Kasumi-1 (cell line): ENCODE measurements at regions not wholly inside any gene's neighbourhood (a gene's known extent, or its start where the extent isn't known, plus 50 kb on each side); places are given as distances from the start of the nearest gene placed in this dataset.
"Not testable (repeated sequence)": the region's sequence is repeated elsewhere in the genome, so short reads cannot be mapped to it uniquely, and the experiment has no call there.

Experiments
- DNase-seq, 2 experiments: peaks; one replicate each; lab custom pipeline; 2025; lab: John Stamatoyannopoulos, UW

- DNase-seq: not testable (repeated sequence)
Observed at GRCh38 chr1:79230751-79231150, 224.2 kb upstream of the ADGRL4 start.

- no peak for DNase-seq
Observed at GRCh38 chr1:79226963-79227362, 220.4 kb upstream of the ADGRL4 start.

GRCh38 chr1:79224537-79224936 is 218.0 kb upstream of the ADGRL4 start:
- DNase-seq: no peak

GRCh38 chr1:79220509-79220908 is 214.0 kb upstream of the ADGRL4 start:
- no peak for DNase-seq

GRCh38 chr1:79215311-79215710 is 208.8 kb upstream of the ADGRL4 start:
- DNase-seq: no peak

- DNase-seq: no peak
Observed at GRCh38 chr1:79207786-79208185, 201.3 kb upstream of the ADGRL4 start.

GRCh38 chr1:79207331-79207730 is 200.8 kb upstream of the ADGRL4 start:
- no peak for DNase-seq

GRCh38 chr1:79204779-79205479 is 198.4 kb upstream of the ADGRL4 start:
- no peak for DNase-seq

- DNase-seq: no peak
Observed at GRCh38 chr1:79198832-79199231, 192.3 kb upstream of the ADGRL4 start.

GRCh38 chr1:79197421-79197820 is 190.9 kb upstream of the ADGRL4 start:
- DNase-seq: no peak

GRCh38 chr1:79196211-79196610 is 189.7 kb upstream of the ADGRL4 start:
- DNase-seq: no peak

- DNase-seq: no peak
Observed at GRCh38 chr1:79193211-79194079, 186.9 kb upstream of the ADGRL4 start.

GRCh38 chr1:79190074-79190473 is 183.5 kb upstream of the ADGRL4 start:
- DNase-seq: no peak

- DNase-seq: no peak
Observed at GRCh38 chr1:79188337-79188736, 181.8 kb upstream of the ADGRL4 start.

GRCh38 chr1:79186260-79186659 is 179.7 kb upstream of the ADGRL4 start:
- DNase-seq: no peak

- no peak for DNase-seq
Observed at GRCh38 chr1:79177844-79178243, 171.3 kb upstream of the ADGRL4 start.

GRCh38 chr1:79161077-79161476 is 154.5 kb upstream of the ADGRL4 start:
- no peak for DNase-seq

GRCh38 chr1:79155991-79156390 is 149.5 kb upstream of the ADGRL4 start:
- no peak for DNase-seq

- no peak for DNase-seq
Observed at GRCh38 chr1:79151006-79151796, 144.7 kb upstream of the ADGRL4 start.

- DNase-seq: no peak
Observed at GRCh38 chr1:79150576-79150975, 144.0 kb upstream of the ADGRL4 start.

GRCh38 chr1:79138227-79138626 is 131.7 kb upstream of the ADGRL4 start:
- not testable (repeated sequence) for DNase-seq

- DNase-seq: no peak
Observed at GRCh38 chr1:79133774-79134364, 127.3 kb upstream of the ADGRL4 start.
